Stimulated activated CD8-positive, alpha-beta memory T cell treated with anti-CD3 and anti-CD28 coated beads, Interleukin-15, amount 100 ng/mL, for 24 hours (primary cell): ENCODE measurements at regions not wholly inside any gene's neighbourhood (a gene's known extent, or its start where the extent isn't known, plus 50 kb on each side); places are given as distances from the start of the nearest gene placed in this dataset.
"Not testable (repeated sequence)": the region's sequence is repeated elsewhere in the genome, so short reads cannot be mapped to it uniquely, and the experiment has no call there.

Experiments
- DNase-seq: peaks from one replicate; pipeline ENCODE4 v3.0.0-alpha.2; 2020; ENCODE audit warnings: low read depth

DNA sequence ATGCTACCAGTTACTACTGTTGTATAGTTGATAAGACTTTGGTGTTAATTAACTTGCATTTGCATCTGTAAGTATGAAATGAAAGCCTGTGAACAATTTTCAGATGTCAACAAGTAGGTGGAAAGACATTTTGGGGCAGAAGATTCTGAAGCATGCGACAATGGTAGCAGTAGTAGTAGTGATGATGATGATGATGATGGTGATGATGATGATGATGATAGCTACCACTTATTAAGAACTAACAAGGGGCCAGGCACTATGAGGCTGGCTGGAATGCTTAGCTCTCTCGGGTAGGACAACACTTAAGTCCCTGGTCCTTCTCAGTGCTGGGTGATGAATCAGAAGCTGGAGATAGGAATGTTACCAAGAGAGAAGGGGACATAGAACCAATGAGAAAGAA, 333.4 kb upstream of the IL12A start:
- DNase-seq, result no peak

DNA sequence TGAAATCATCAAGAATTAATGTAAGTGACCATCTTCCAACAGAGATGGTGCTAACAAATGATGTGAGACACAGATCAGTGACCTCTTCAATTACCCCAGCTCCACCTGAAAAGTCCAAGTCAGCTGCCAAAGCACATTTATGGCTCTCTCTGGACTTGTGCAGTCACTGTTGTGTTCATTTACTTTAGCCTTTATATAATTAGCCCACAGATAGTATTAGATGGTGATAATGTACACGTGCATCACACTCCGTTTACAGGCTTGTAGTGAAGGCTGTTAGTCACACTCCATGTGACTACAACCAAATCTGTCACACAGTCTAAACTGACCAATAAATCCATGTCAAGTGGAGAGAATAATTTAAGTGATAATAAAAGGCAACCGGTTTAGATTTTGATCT, 331.5 kb upstream of the IL12A start:
- no peak for DNase-seq

DNA sequence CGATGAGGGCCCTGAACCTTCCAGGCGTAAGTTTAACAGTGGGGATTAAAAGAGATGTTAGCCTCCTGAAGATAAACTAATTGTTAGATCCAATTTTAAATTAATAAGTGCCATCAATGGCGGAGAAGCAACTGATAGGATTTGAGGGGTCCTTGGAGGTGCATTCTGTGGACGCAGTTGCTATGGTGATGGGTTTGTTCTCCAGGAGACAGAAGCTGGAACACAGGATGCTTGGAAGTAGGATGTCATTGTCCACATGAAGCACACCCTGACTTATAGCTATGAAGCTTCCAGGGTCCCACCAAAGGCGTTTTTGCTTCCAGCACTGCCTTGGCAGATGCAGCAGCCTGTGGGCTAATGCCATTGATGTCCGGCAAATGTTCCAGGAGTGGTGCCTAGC, 331.0 kb upstream of the IL12A start:
- DNase-seq, result no peak

DNA sequence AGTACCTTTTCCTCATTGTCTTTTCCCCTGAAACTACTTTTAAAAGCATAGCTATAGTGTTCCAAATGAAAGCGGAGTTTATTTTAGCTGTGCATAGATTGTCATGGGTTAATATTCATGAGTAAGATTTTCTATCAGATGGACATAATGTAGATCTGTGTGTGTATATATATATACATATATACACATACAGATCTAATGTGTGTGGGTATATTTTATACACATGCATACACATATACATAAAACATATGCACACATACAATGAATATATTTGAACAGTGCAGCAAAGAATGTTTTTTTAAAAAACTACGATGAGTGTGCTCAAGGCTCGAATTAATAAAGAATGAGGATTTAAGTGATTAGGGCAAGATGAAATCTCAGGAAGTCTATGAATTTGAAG, 328.3 kb upstream of the IL12A start:
- no peak for DNase-seq

DNA sequence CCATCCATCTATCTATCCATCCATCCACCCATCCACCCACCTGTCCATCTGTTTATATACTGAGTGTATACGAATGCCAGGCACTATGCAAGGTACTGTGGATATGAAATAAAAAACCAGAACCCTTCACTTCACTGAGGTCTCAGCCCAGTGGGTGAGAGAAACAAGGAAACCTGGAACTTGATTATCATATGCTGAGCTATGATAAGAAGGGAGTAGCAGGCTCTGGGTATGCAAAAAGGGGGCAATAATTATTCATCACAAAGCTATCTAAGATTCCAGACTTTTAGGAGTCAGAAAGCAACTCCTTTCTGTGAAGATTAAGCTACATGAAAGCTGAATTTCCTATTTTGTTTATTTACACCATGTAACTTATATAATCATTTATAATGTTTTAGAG, 327.7 kb upstream of the IL12A start:
- no peak for DNase-seq

DNA sequence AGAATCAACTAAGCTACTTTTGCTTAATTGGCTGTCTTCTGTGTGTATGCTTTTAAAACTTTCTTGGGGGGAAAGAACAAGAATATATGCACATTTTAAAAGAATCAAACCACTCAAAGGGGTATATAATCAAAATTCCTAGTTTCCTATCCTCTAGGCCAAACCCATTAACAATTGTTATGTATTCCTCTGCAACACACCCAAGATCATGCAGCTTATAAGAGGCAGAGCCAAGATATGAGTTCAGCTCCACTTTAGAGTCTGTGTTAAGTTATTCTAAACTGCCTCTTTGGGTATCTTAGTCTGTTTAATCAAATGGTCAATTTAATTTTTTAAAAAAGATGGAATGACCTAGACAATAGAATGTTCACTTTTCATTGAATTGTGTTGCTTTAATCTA, 326.1 kb upstream of the IL12A start:
- no peak for DNase-seq

DNA sequence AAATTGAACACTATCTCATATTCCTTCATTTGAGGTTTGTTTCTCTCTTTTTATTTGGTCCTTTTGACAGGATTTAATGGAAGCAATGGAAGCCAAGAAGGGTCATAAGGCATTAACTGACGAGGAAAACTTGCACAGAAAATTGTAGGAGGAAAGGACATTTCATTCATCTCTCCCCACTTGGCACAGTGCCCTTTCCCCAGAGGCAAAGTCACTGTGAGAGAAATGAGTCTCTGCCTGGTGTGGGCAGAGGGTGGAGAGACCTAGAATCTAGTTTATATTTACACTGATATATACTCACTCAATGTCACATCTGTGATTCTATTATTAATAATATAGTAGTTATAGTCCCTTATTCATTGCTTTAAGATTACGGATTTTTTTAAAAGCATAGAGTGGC, 324.6 kb upstream of the IL12A start:
- DNase-seq, result no peak

DNA sequence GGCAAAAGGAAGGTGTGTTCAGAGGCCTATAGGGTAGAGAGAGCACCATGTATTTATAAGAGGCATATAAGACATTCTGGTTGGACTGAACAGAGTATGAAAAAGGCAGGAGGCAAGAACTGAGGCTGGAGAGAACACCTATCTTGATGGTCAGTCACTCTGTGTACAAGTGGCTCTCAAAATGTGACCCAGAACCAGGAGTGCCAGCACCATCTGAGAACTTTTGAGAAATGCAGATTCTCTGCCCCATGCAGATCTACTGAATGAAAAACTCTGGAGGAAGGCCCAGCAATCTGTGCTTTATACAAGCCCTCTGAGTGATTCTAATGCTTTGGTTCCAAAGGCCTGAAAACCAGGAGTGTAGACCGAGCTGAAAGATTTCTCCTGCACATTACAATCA, 324.0 kb upstream of the IL12A start:
- DNase-seq, result no peak

DNA sequence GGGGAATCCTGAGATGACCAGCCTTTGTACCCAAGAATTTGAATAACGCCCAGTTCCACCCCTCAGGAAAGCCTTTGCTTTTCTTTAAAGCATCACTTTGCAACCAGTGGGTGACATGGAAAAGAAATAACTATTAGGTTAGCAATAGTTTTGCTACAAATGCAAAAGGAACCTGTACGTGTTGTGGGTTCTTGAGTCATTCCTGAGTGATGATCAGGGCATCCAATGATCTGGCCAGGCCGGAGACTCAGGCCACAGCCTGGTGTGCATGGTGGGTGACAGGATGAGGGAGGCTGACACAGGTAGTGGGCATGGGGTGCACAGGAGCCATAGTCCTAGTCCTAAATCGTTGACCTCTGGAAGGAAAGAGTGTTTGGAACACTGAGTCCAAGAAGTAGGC, 321.4 kb upstream of the IL12A start:
- no peak for DNase-seq

DNA sequence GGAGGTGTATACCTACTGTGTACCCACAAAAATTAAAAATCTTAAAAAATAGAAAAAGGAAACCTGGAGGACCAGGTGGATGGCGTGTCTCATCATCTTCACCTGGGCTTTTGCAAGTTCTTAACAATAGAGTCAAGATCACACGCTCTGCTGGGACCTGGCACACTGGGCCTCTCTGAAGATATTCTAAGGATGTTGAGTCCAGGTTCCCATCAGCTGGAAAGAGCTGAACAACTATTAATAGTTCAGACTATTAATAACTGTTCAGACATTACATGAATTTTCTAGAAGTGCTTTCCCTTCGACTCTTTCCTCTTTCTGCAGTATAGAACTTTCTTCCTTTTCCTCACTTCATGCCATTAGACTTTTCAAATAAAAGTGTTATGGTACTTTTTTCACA, 320.2 kb upstream of the IL12A start:
- no peak for DNase-seq

DNA sequence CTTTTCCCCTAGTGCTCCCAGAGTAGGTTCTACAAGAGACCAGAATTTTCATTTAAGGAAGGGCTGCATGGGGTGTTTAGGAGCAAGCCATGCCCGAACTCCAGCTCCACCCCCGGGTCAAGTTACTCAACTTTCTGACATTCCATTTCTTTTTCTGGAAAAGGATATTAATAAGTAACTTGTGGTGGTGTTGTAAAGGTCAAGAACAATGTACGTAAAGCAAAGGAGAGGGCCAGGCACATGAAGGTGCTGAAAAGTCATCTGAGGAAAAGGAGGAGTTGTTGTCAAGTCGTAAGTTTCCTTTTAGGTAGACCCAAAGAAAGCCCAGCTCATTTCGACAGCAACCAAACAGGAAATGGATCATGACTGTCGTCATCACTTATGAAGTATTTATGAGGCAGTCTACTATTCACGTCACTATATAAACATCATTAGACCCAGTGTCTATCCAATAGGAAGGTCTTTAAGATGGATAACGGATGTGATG, 319.6 kb upstream of the IL12A start:
- DNase-seq, result no peak

DNA sequence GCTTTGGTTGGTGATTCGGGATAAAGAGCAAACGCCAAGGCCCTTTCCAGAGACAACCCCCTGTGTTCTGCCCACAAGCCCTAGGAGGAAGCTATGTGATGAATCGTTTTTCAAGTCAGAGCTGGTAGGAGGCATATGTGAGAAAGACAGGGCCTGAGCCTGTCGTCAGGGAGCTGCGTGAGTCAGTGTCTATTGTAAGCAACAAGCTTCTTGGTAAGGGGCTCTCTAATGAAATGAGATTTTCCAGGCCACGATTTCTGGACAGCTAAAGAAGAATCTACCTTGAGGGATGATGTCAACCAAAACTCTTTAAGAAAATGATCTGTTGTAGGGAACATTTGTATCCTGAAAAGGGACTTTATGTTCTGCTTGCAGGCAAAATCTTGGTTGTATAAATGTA, 318.9 kb upstream of the IL12A start:
- DNase-seq, result no peak

DNA sequence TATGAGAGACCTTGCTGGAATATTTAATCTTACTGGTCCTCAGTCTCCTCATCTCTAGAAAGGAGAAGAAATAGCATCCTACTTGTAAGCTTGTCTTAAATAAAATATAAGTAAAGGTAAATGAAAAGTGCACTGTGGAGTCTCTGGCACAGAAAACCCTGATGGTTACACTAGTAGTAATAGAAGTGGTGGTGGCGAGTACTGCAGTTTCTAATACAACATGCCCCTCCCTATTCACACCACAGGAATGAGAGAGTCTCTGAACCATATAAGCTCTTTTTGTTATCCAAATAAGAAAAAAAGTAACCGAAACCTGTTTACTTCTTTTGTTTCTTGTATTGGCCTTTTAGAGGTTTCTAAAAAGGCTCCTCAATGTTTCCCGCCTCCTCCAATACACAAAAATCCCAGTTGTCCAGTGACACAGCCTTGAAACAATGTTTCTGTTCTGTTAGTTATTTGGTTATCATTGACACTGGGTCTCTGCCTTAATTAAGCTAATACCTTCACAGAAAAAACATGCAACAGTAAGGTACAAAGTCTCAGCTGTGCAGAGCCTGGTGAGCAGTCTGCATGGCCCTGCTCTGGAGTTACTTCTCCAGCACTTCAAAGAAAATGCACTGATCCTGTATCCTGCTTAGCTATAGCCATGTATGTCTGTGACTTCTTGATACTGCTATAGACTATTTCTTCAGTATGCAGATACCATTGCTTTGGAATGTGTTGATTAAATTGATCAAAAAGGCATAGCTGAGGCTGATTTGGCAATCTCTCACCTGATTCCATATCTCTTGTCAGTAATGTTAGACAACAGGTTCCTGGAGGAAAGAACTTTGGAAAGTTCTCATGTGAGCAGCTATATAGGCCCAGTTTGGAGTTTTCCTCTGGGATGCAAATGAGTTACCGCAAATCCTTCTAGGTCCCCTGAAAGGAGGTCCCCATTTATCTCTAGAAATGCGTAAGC, 315.6 kb upstream of the IL12A start:
- DNase-seq, result no peak

DNA sequence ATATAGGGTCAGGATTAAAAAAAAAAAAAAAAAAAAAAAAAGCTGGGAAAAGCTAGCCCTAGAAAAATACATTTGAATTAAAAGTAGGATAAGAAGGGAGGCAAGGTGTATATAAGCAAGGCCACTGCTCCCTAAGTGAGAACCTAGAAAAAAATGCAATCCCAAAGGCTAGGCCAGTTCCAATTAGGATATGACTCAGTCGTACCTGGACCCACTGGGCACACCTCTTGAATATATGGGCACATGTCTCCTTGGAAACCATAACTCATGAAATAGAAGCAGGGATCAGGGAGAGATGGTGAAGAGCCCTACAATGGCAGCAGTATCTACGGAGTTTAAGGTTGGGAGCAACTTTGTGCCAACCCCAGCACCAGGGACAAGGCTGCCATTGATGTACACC, 314.1 kb upstream of the IL12A start:
- no peak for DNase-seq

DNA sequence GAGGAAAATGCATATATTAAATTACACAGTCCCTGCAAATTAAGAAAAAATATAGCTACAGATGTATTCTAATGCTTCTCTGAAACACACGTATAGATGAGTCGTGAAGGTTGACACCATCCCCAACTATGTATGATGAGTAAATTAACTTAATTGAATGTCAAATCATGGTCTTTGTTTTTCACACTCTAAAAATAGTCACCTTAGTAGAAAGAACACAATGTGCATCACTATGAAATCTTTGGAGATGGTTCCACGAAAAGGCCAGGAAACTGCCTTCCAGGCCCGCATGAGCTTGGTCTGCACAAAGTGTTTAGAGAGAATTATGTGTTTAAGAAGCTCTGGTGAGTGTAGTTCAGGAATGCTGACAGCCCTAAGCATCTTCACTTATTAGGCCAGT, 313.4 kb upstream of the IL12A start:
- DNase-seq, result no peak

DNA sequence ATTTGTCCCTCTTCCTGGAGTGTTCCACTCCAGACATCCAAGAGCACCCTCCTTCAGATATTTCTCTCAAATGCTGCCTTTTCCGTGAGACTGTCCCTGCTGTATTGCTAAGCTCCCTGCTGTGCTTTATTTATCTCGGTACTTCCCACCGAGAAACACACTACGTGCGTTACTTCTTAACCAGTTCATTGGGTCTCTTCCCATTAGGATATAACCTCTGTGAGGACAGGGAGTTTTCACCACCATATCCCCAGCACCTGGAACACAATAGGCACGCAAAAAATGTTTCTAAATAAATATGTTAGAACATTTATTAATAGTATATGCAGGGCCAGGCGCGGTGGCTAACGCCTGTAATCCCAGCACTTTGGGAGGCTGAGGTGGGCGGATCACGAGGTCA, 308.7 kb upstream of the IL12A start:
- DNase-seq, result no peak

DNA sequence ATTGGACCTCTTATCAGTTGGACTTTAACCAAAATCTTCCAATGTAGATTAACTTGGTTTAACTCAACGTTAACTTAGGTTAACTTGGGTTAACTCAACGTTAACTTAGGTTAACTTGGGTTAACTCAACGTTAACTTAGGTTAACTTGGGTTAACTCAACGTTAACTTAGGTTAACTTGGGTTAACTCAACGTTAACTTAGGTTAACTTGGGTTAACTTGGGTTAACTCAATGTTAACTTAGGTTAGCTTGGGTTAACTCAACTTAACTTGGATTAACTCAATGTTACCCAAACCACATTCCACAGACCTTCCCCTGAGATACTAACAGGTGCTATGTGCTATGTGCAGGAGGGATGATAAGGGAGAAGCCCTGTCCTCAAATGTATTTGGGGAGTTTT, 306.9 kb upstream of the IL12A start:
- not testable (repeated sequence) for DNase-seq

DNA sequence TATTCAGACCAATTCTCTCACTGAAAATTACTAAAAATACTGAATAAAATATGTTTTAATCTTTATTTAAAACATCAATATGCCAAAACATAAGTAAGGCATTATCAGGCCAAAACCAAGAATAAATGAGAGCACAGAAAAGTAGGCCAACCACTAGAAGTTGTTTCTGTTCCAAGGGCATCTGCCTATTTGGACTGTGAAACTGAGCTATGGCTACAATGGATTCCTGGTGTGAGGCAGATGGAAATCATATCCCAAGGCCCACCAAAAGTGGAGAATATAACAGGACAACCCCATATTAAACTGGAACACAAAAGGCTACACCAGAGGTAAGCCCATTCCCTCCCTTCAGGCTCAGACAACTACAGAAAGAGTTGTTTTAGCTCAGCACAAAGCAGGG, 302.8 kb upstream of the IL12A start:
- DNase-seq, result no peak

DNA sequence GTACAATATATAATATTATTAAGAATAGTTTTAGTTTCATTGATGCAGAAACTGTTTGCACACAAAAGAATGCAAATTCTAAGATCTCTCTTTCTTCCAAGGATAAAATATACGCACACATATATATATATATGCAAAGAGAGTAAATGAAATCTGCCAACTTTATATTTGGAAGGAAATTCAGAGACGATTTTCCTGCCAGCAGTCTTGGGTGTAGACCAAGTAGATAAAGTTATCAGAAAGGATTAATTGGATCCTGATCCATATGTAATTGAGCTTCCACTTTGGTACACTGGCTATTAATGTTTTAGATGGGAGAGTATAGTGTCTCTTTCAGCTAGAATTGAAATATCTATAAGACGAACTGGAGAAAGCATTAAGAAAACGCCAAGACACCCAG, 295.4 kb upstream of the IL12A start:
- DNase-seq, result no peak

DNA sequence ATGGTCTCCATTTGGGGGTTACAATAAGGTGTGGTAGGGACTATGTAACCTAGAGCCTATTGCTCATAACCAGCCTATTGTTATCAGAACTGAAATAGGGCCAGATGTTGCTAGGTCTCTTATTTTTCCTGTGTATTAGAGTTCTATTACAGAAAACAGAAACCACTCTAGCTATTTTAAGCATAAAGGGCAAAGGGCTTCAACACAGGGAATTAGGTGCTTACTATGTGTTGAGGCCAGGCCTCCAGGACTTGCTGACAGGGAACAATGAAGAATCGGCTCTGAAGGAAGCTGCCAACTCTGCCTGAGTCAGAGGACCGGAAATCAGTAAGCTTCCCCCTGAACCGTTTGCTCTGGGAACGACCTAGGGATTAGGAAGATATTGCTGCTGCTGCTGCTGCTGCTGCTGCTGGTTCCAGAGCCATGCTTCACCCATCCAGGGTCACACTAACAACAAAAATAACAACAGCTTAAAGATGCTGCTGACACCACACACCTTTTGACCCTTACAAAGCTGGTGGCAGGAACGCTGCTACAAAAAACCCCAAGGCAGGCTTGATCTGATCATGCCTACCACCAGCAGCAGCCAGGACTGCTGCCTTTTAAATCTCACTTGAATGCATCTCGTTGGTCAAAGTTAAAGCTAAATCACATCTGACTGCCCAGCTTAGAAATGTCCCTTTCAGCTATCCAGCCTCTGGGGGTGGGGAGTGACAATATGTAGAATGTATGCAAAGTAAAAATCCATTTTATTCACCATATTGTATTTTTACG, 276.9 kb upstream of the IL12A start:
- DNase-seq, result no peak

DNA sequence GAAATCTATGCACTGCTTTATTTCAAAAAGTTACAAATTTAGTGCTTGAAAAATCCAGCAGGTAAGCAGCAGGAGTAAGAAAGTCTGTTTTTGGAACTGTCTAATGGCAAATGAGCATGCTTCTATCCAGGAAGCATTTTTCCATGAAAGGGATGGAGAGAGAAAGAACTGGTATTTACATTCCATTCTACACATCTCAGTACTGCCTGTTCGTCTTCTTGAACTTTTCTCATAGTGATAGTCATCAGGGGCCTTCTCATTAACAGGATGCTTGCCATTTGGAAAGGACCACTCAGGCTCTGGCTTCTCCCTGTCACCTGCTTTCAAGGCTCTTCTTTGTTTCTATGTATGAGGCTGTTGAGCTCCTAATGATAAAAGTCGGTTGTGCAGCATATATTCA, 267.3 kb upstream of the IL12A start:
- DNase-seq, result no peak

DNA sequence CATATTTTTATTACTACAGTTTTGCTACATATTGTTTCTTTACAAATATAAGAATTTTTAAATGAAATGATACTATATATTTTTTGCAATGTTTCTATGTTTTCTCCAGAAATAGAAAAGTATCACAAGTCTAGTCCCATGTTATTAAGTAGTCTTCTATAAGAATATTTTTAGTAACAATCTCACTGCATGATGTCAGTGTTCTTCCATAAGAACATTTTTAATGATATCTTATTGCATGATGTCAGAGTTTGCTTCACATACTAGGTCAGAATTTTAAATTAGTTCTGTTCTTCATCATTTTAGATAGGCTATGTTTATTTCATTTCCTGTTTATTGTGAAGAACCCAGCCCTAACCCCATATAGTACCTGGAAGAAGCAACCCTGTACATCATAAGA, 265.3 kb upstream of the IL12A start:
- DNase-seq, result no peak

DNA sequence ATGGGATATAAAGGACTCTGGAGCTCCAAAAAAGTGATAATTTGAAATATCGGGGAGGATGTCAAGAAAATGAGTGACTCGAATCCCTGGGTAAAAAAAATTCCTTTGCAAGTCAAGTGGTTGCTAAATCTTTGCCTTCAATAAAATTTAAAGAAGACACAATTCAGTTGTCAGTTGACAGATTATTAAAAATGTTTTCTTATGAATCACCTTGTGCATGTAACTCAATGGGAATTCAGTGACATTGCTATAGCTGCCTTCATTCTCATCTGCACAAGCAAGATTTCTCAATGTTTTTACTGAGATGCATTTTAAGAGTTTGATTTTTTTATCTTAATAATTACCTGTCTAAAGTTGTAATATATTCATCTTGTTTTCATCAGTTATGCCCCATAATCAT, 264.0 kb upstream of the IL12A start:
- no peak for DNase-seq
